GM18868 (cell line): ENCODE measurements at regions not wholly inside any gene's neighbourhood (a gene's known extent, or its start where the extent isn't known, plus 50 kb on each side); places are given as distances from the start of the nearest gene placed in this dataset.
A peak's percentile ranks its signal among the peaks of the same experiment; 100 is the strongest.

ENCODE experiments used
- ATAC-seq: cut with Tn5 transposase; IDR thresholded peaks from one replicate; pipeline ENCODE4 v1.9.1; 2021; ENCODE audit warnings: mild to moderate bottlenecking, moderate library complexity; ENCODE audit not compliant: unreplicated experiment

- ATAC-seq = no peak
These were observed 283.3 kb upstream of the THSD7B start for GRCh38 chr2:136482006-136482405.

GRCh38 chr2:136479696-136480095, 285.6 kb upstream of the THSD7B start:
- ATAC-seq = no peak

- no peak for ATAC-seq
These were observed 296.5 kb upstream of the THSD7B start for GRCh38 chr2:136468799-136469369.

DNA sequence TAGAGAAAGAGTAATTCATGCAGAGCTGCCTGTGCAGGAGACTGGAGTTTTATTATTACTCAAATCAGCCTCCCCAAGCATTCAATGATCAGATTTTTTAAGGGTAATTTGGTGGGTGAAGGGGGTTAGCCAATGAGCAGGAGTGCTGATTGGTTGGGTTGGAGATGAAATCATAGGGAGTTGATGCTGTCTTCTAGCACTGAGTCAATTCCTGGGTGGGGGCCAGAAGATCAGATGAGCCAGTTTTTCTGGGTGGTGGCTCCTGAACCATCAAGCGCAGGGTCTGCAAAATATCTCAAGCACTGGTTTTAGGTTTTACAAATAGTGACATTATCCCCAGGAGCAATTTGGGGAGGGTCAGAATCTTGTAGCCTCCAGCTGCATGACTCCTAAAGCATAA, 312.8 kb upstream of the THSD7B start:
- ATAC-seq = no peak

- ATAC-seq = no peak
These were observed 316.2 kb upstream of the THSD7B start for GRCh38 chr2:136448986-136449780.

GRCh38 chr2:136448432-136448831, 316.9 kb upstream of the THSD7B start:
- peak; percentile 79 for ATAC-seq

DNA sequence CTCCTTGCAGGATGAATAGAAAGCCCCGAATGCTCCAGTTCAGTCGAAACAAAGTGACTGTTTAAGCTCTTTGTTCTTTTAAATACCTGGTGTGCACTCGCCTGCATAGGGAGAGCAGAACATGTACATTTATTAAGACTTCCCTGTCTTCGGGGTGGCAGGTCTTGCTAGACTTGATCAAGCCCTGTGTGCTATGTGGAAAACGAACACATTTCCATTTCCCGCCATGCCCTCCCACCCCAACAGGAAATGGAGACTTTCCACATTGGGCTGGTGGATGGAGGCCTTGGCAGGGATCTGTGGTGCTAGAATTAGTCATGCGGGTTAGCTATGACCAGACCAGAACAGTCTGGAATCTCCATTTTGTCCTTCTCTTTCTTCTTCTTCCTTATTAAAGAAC, 321.0 kb upstream of the THSD7B start:
- no peak for ATAC-seq

DNA sequence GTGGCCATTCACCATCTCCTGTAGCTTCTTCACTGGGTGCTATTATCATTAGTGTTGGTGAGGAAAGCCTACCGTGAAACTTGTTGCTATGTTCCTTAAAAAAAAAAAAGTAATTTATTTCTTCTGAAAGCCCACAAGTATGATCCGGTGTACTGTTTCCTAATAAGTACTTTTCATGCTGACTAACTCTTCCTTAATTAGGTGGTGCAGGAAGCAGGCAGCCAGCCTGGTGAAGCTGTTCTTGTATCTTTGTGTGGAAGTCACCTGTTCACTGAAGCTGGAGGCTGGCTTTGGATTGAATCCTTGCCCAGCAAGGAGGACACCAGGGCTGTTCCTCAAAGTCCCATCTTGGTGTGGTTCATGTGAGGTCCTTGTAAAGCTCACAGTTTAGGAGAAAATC, 321.7 kb upstream of the THSD7B start:
- no peak for ATAC-seq

DNA sequence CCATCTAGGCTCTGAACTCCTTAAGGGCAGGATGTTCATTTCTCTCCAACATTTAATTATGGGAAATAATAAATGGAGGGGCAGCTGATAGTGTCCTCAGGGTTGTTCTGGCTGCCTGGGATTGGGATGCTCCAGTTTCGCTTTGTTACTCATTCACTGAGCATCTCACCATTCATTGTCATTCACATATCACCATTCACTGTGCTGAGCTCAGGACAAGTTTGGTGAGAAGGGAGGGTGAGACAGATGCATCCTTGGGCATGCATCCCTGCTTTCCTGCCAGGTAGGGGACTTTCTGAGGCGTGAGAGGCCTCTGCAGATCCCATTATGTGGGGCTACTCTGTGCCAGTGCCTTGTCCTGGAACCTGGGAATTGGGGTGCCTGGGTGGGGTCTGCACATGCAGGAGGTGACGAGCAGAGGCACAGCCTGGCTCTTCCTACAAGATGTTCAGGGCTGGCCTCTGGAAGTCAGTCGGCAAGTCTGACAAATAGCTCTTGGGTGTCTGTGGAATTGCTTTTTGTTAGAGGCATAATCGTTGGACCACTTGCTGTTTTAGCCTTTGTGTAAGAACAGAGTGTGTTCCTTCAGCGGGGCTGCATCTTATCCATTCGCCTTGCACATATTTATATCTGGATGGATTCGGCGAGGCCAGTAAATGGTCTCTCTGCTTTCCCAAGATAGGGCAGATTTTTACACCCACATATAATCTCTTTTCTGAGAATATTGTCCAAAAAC, 323.2 kb upstream of the THSD7B start:
- no peak for ATAC-seq

DNA sequence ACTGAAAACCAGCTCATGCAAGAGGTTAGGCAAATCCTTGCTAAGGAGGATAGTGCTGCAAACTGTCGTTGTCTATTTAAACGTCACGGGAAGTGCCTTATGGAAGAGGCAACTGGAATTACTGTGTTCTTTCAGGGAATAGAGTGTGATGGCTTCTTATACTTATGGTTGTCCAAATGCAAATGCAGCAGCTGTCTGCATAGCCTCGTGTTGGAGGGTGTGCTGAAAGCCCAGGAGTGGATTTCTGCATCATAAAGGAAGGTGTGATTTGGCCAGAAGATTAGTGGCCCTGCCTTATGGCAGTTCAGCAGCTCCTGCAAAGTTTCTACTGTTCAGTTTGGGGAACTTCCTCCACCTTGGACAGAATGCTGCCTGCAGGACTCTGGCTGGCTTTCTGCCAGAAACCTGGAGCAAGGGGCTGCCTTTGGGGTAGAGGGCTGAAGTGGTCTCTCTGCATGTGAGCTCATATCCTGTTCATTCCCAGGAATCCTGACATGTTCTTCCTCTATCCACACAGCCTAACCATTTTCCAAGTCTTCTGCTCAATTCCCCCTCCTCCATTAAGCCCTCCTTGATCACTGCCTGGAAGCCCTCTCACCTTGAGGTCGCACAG, 321.2 kb upstream of the CXCR4 start:
- ATAC-seq = no peak

GRCh38 chr2:136437461-136437860, 319.5 kb upstream of the CXCR4 start:
- ATAC-seq = no peak

DNA sequence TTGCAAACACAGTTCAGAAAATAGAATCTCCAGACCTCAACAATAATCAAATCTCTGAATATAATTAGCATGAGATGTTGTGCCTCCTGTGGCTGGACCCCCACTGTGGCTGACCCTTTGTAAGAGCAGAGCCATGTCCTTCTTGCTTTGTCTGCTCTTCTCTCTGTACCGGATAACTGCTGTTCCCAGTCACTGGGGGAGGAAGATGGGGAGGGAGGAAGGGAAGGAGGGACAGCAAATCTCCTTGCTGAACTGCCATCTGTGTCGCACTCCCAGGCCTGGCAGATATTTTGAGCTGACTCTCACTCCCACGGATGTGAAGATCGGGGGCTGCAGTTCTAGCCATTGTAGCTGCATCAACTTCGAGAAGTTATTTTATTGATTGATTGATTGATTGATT, 319.0 kb upstream of the CXCR4 start:
- ATAC-seq = no peak

DNA sequence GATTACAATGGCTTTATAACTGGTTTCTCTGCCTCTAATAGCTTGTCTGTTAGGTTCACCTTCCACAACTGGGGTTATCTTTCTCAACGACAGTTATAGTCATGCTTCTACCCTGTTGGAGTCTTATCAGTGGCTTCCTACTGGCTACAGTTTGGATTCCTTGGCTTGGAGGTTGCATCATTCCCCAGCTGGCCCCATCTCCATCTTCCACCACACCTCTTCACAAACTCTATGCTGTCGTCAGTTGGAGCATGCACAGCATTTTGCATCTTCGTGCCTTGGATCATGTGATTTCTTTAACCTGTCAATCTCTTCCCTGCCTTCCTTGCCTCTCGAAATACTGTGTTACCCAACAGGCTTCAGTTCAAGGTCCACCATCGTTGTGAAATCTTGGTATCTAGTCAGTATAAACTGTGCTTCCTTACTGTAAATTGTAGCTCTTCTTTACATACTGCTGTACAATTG, 316.3 kb upstream of the CXCR4 start:
- ATAC-seq = no peak

DNA sequence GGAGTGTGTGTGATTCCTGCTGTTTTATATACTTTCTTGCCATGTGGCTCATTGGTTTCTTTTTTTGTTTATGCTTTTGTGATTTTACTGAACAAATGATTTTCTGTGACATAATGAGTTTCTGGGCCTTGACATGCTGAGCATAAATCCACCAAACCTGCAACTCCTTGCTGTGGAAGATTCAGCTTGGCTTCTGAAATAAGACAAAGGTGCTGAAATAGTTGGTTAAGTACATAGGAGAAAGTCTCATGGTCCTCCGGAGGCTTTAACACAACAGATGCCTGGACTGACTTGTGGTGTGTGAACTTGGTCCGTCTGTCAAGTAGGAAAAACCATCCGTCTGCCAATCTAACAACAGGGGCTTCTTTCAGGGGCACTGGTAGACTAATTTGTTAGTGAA, 315.3 kb upstream of the CXCR4 start:
- no peak for ATAC-seq

DNA sequence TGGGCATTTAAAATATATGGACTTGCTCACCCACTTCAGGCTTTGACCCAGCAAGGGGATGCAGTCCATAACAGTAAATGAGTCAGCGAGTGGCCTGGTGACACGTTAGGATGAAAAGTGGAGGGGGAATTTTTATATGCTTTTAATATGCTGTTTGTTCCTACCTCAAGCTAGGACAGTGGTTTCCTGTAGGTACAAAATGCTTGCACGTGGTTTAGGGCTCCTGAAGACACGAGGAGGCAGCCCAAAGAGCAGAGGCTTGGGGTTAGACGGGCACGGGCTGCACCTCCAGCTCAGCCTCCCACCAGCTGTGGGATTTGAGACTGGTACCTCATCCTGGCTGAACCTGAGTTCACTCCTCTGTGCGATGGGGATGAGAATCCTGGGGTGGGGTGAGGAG, 306.2 kb upstream of the CXCR4 start:
- ATAC-seq = no peak

DNA sequence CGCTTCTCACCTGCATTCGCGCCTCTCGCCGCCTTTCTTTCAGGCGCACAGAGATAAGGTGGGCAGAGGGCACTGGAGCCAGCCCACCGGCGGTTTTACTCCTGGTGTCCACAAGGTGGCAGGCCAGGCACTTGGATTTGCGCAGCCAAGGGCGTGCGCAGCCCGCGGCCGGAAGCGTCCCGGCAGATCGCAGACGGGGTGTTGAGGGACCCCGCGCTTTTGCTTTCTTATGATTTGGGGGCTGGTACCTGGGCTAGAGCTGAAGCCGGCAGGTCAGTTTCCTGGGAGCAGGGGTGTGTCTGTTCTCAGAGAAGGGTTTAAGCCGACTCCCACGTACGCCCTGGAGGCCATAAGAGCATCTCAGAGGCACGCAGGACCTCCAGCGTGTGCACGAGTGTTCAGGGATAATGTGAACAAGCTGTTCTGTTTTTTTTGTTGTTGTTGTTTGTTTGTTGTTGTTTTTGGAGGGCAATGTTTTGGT, 305.6 kb upstream of the CXCR4 start:
- peak; percentile 99 for ATAC-seq

GRCh38 chr2:136422512-136422911, 304.6 kb upstream of the CXCR4 start:
- no peak for ATAC-seq

DNA sequence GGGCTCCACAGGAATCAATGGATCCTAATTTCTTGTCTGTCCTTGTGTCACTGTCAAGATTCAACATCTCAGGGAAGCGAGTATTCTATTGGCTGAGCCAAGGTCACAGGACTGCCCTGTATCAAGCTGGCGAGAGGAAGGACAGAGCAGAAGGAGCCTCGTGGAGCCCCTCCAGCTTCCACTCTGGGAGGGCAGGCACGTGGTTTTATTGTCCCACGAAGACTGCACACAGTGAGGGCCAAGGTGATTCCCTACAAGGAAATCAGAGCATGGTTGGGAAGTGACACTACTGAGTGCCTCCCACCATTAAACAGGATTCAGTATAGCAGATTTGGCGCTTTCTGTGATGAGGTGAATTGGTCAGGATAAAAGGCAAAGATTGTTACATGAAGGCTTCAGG, 302.4 kb upstream of the CXCR4 start:
- no peak for ATAC-seq

GRCh38 chr2:136411946-136412345, 294.0 kb upstream of the CXCR4 start:
- no peak for ATAC-seq

DNA sequence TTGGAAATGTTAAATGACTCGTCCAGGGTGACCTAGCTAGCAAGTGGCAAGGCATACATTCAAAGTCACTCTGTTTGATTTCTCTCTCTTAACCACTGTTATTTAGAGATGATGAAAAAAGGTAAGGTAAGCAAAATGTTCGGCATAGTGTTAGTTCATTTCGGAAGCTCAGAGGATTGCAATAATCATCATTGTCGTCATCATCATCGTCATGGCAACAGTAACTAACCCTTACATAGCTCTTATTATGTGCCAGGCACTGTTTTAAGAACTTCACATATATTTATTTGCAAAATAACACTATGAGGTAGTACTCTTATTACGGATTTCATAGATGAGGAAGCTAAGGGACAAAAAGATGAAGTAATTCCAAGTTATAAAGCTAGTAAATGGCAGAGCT, 292.7 kb upstream of the CXCR4 start:
- no peak for ATAC-seq

- ATAC-seq = no peak
These were observed 290.8 kb upstream of the CXCR4 start for GRCh38 chr2:136408795-136409194.

DNA sequence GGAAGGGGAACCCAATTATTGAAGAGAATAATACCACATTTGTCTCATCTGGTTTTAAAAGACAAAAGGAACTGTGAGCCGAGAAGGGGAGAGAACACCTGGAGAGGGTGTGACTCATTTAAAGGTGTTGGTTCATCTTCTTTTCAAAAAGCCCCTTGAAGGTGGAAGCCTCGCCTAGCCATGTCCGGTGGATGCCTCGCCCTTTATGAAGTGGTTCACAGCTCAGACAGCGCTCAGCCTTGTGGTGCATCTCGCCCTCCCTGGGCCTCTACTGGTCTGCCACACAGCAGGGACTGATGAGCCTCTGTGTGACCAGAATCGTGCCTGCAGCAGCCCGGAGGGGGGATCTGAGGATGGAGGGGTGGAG, 290.0 kb upstream of the CXCR4 start:
- no peak for ATAC-seq
